GM12878 (cell line): ENCODE measurements at regions not wholly inside any gene's neighbourhood (a gene's known extent, or its start where the extent isn't known, plus 50 kb on each side); places are given as distances from the start of the nearest gene placed in this dataset.
"Not testable (repeated sequence)": the region's sequence is repeated elsewhere in the genome, so short reads cannot be mapped to it uniquely, and the experiment has no call there.

ENCODE experiments used
- EP300 ChIP-seq, 2 experiments: fragments of 150-350 bp in 1 of 2; IDR thresholded peaks; 2 replicates each; pipeline ENCODE4 v1.6.1; 2011 to 2012; ENCODE audit warnings: low read depth in 2 of 2, low read length in 2 of 2, borderline replicate concordance in 1 of 2, improper control_type of control experiment in 1 of 2, inconsistent platforms in 1 of 2; ENCODE audit not compliant: control insufficient read depth in 1 of 2
- EZH2 ChIP-seq: IDR thresholded peaks from 2 replicates; pipeline ENCODE4 v1.6.1; 2012; ENCODE audit warnings: low read depth, mild to moderate bottlenecking, control low read depth, inconsistent platforms, low read length, borderline replicate concordance; ENCODE audit not compliant: control insufficient read depth
- HDAC6 ChIP-seq: fragments of 200-600 bp; sonication (generic); IDR thresholded peaks from one replicate; pipeline ENCODE4 v1.8.0; 2017; ENCODE audit warnings: antibody characterized with exemption; ENCODE audit not compliant: unreplicated experiment
- JUND ChIP-seq: IDR thresholded peaks from 2 replicates; pipeline ENCODE4 v1.6.1; 2012; ENCODE audit warnings: low read depth, mild to moderate bottlenecking, low read length, improper control_type of control experiment, moderate library complexity
- SUZ12 ChIP-seq: fragments of 200-600 bp; sonication (generic); IDR thresholded peaks from one replicate; pipeline ENCODE4 v1.6.1; 2018; ENCODE audit warnings: antibody characterized with exemption, mild to moderate bottlenecking; ENCODE audit not compliant: unreplicated experiment
- TF ChIP-seq, protein P1 (sequence below), 3 experiments: IDR thresholded peaks in 2 of 3; conservative IDR thresholded peaks in 1 of 3; 2 replicates each; pipeline ENCODE4 v1.5.1; 2011; ENCODE audit warnings: low read depth in 3 of 3, low read length in 3 of 3, mild to moderate bottlenecking in 3 of 3, control low read depth in 2 of 3, moderate library complexity in 2 of 3, inconsistent platforms in 1 of 3, mixed read lengths in 1 of 3; ENCODE audit not compliant: control insufficient read depth in 2 of 3, insufficient read depth in 1 of 3; ENCODE audit errors: extremely low read depth in 1 of 3

DNA sequence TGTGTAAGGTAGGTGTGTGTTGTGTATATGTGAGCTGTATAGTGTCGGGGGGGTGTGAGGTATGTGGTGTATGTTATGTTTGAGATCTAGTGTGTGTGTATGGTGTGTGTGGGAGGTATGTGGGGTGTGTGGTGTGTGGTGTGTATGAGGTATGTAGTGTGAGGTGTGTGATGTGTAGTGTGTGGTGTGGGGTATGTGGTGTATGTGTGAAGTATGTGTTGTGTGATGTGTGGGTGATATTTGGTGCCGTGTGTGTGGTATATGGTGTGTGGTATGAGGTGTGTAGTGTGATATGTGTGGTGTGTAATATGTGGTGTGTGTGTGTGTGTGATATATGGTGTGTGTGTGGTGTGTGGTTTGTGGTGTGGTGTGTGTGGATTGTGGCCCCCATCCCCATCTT, 4451.2 kb upstream of the TPTE start:
- TF ChIP-seq, protein P1, sequence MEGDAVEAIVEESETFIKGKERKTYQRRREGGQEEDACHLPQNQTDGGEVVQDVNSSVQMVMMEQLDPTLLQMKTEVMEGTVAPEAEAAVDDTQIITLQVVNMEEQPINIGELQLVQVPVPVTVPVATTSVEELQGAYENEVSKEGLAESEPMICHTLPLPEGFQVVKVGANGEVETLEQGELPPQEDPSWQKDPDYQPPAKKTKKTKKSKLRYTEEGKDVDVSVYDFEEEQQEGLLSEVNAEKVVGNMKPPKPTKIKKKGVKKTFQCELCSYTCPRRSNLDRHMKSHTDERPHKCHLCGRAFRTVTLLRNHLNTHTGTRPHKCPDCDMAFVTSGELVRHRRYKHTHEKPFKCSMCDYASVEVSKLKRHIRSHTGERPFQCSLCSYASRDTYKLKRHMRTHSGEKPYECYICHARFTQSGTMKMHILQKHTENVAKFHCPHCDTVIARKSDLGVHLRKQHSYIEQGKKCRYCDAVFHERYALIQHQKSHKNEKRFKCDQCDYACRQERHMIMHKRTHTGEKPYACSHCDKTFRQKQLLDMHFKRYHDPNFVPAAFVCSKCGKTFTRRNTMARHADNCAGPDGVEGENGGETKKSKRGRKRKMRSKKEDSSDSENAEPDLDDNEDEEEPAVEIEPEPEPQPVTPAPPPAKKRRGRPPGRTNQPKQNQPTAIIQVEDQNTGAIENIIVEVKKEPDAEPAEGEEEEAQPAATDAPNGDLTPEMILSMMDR (IDR thresholded peaks at IDR 0.05 in 2 of 3, conservative IDR thresholded peaks at IDR 0.05 in 1 of 3; ENCODE audit: control insufficient read depth in 2 of 3, extremely low read depth in 1 of 3, insufficient read depth in 1 of 3, low read depth in 3 of 3, low read length in 3 of 3) = not testable (repeated sequence)
- TF ChIP-seq EP300 (IDR thresholded peaks at IDR 0.05; ENCODE audit: borderline replicate concordance in 1 of 2, control insufficient read depth in 1 of 2, low read depth in 2 of 2, low read length in 2 of 2); SUZ12; JUND; EZH2; HDAC6: not testable (repeated sequence)
